Stimulated activated CD4-positive, alpha-beta T cell treated with anti-CD3 and anti-CD28 coated beads, Interleukin-4, amount 100 ng/mL, for 48 hours (primary cell): ENCODE measurements at regions not wholly inside any gene's neighbourhood (a gene's known extent, or its start where the extent isn't known, plus 50 kb on each side); places are given as distances from the start of the nearest gene placed in this dataset.

Source experiments
- DNase-seq, 2 donors: peaks; one replicate each; pipeline ENCODE4 v3.0.0-alpha.2; 2020; ENCODE audit warnings: low read depth in 2 of 2

- no peak for DNase-seq
Measured at GRCh38 chr3:25289156-25289555, 138.9 kb upstream of the RARB start.

- DNase-seq = no peak
Measured at GRCh38 chr3:25289663-25290062, 138.4 kb upstream of the RARB start.

DNA sequence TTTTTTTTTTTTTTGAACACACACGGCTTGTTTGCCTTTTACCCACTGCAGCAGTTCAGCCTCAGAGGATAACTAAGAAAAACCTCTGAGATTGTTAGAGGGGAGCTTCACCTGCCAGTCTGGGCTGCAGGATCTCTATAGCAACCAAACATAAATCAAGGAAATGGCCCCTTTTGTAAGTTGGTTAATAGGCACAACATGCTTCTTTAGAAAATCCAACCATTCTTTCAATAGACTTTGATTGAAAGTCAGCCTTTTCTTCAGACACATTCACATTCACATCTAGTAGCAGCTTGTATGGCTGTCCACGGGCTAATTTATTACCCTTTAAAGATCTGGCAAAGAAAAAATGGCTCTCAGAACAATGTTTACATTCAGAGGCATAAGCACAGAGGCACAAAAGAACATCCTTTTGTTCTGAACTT lies 136.6 kb upstream of the RARB start:
- DNase-seq = no peak

DNA sequence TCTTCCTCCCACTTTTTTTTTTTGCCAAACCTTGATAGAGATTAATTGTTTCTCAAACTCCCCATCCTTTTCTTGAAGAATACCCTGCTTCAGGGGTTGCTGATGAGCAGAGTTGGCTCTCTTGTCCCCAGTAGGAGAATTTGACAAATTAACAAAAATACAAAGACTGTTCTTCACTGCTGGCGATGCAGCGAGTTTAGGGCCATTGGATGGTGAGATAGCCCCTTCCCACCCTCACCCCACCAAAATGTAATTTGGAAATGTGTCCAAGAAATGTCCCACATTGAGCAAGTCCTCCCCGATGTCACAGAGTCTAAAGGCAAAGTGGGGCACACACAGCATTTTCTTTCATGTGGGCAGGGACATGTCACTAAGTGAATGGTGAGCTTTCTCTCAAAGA lies 136.0 kb upstream of the RARB start:
- no peak for DNase-seq

DNA sequence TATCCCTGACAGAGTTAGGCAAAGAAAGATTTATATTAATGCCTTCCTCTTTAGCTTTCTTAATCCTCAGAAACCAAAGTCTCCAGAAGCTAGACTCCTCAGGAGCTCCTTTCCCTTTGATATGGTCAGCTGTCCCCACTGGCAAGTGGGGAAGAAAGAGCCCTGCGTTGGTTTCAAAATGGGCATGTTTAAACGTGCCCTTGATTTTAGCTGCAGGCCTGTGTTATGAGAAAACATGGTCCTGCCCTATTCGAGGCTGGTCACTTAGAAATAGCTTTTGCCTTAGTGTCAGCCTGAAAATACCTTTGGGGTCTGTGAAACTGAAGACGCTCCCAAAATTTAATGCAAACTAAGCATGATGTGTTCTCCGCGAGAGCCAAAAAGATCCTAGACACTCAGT lies 135.5 kb upstream of the RARB start:
- no peak for DNase-seq

GRCh38 chr3:25293736-25294135 lies 134.3 kb upstream of the RARB start:
- no peak for DNase-seq

DNA sequence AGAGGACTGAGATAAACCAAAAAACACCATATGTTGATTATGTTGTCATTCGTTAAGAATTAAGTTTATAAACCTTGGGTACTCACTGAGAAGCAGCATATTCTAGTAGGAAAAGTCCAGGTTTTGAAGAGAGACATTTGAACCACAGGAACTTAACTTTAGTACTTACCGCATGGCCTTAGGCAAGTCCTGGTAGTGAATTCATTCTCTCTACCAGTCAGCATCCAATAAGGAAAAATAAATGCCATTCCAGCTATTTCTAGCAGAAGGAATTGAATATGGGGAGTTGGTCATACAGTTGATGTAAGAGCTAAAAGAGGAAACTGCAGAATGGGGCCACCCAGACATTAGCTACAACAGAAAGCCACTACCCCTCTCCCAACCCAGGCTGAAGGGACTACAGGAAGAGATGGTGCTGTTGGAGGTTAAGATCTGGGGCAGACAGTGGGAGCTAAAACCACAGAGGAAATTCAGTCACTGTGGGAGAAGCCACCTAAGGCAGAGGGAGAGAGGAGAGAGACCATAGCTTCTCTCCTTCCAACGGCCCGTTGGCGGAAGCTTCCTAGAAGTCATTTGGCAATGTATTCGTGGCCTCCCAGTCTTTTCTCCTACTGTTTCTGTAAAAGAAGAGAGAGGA lies 133.8 kb upstream of the RARB start:
- no peak for DNase-seq

- no peak for DNase-seq
Measured at GRCh38 chr3:25297667-25298585, 130.1 kb upstream of the RARB start.

GRCh38 chr3:25300141-25300540 lies 127.9 kb upstream of the RARB start:
- DNase-seq = no peak

- no peak for DNase-seq
Measured at GRCh38 chr3:25304916-25305315, 123.1 kb upstream of the RARB start.

- no peak for DNase-seq
Measured at GRCh38 chr3:25306066-25306465, 122.0 kb upstream of the RARB start.

GRCh38 chr3:25306705-25307104 lies 121.4 kb upstream of the RARB start:
- DNase-seq = no peak

GRCh38 chr3:25313286-25313685 lies 114.8 kb upstream of the RARB start:
- no peak for DNase-seq

GRCh38 chr3:25324954-25325655 lies 103.0 kb upstream of the RARB start:
- DNase-seq = no peak

DNA sequence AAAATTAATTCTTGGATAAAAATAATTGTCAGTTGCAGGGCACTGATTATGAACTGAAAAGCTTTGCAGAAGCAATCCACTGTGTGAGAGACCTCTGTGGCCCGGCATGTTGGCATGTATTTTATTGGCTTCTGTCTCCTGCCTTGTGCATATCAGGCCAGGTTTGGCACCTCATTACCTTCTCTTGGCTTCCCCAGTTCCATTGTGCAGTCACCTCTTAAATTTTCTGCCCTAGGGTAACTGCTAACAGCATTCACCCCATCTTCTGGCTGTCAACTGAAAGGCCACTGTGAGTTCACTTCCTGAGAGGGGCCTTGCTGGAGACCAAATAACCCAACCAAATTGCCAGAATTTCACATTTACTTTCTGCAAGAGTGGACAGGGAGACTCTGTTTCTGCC lies 92.7 kb upstream of the RARB start:
- DNase-seq = no peak

DNA sequence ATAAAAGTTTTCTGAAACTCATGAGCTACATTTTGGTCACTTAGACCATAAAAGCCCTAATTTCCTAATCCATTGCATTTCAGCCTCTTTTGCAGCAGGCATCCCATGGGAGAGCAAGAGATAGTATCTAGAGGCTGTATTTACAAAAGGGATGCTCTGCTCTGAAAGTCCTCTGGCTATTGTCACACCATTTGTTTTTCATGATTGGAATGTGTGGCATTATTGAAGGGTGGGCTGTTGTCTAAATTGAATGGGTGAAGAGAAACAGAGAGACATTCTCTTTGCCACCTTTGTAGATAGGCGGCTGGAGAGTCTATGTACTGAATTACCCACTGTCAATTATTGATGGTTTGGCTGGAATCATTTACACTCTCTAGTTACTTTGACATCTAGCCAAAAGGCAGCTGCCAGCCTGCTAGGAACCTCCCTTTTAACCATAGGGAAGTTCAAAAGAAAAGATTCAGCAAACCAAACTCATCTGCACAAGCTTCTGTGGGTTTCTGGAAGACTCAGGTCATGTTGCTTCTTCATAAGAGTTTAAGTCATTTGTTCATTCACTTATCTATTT lies 89.8 kb upstream of the RARB start:
- no peak for DNase-seq

DNA sequence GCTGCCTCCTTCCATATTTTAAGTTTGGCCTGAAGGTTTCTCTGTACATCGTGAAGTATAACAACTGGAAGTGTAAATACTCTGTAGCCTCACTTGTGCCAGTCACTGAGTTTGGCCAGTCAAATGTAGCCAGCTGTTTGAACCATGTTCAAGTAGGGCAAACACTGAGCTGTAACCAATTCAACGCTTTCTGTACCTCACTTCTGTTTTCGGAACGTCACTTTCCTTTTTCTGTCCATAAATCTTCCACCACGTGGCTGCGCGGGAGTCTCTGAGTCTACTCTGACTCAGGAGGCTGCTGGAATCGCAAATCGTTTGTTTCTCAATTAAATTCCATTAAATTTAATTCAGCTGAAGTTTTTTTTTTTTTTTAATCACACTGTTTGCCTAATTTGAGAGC lies 88.8 kb upstream of the RARB start:
- no peak for DNase-seq

- no peak for DNase-seq
Measured at GRCh38 chr3:25344670-25345069, 83.4 kb upstream of the RARB start.

- no peak for DNase-seq
Measured at GRCh38 chr3:25349095-25349494, 79.0 kb upstream of the RARB start.

DNA sequence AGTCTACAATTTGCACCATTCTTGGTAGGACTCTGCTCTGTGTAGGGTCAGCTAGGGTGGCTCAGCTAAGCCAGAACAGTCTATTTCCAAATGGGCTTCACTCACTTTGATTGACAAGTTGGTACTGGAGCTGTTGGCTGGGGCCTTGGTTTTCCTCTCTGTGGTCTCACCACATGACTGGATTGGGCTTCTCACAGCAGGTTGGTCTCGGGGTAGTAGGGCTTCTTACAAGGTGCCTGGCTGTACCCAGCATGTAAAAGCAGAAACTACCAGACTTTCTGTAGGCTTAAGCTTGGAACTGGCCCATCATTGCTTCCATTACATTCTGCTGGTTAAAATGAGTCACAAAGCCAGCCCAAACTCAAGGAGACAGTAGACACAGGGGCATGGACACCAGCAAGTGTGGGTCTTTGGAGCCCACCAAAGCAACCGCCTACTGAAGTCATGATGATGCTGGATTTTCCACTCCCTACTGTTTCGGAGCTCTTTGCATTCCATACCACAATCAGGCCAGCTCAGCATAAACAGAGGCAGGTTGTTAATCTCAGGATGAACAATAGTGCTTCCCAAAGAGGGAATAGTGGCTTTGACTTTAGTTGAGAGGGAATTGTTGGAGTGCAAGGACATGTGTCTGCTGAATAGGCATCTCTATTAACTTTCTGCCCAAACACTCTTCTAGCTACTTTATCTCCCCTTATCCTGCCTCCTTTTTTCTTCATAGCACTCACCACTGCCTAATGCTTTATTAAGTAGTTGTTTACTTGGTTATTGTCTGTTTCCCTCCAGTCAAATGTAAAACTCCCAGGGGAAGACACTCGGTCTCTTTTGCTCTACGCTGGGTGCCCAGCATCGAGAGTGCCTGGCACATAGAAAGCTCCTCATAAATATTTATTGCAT lies 78.0 kb upstream of the RARB start:
- DNase-seq = no peak

DNA sequence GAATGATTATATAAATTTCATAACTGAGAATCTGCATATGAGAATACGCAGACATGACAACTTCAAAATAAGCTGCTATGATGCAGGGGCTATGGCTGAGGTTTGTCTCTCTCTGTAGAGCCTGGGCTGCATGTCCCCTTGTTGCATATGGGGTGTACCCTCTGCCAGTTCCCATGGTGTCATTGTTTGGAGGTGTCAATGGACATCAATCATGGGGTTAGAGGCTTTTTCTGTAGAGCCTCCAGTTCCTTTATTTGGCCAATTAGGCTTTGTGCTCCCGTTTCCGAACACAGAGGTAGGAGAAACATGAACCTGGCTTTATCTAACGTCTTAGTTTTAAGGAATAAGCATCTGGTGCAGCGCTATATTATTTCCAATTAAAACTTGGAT lies 77.3 kb upstream of the RARB start:
- DNase-seq = no peak
